HCT116 (cell line): ENCODE measurements at regions not wholly inside any gene's neighbourhood (a gene's known extent, or its start where the extent isn't known, plus 50 kb on each side); places are given as distances from the start of the nearest gene placed in this dataset.

Experiments
- ATAC-seq: fragments of 200-7000 bp; cut with Tn5 transposase; 2 replicates; pipeline ENCODE4 v1.9.1; 2020; ENCODE audit warnings: mild to moderate bottlenecking, moderate library complexity
- BruUV-seq: library from RNA; stranded (reverse); fragments of 400-500 nt; replicated peaks from 2 replicates; lab custom pipeline; 2021; lab: Mats Ljungman, UMichigan
- CTCF ChIA-PET: fragments of 300-600 bp; sonication (Branson Sonifier 250); formaldehyde crosslinking; loops from one replicate; lab custom pipeline; 2021; ENCODE audit warnings: antibody characterized with exemption; lab: Charles Lee
- POLR2A ChIA-PET: fragments of 300-600, 350-600 bp; sonication (Branson Sonifier 250); formaldehyde crosslinking; loops from one replicate; lab custom pipeline; 2021; ENCODE audit warnings: antibody characterized with exemption; lab: Charles Lee
- RAD21 ChIA-PET, 2 experiments: fragments of 300-600 bp; sonication (Branson Sonifier 250); formaldehyde crosslinking; loops; one replicate each; lab custom pipeline; 2023; ENCODE audit warnings: low total read pairs in 2 of 2; ENCODE audit not compliant: uncharacterized antibody in 2 of 2, unreplicated experiment in 2 of 2, low non-redundant PET in 1 of 2; lab: Charles Lee
- DNase-seq: peaks from one replicate; pipeline ENCODE4 v3.0.0-alpha.2; 2010; ENCODE audit warnings: low read depth, low spot score
- H2AFZ ChIP-seq: fragments of 200-600 bp; shearing (Covaris generic), sonication (generic); 2 replicates; pipeline ENCODE4 v1.6.1; 2017; ENCODE audit warnings: low read depth, mixed run types, mixed read lengths, antibody characterized with exemption, low read length; ENCODE audit not compliant: poor library complexity, severe bottlenecking
- H3K27ac ChIP-seq: 2 replicates; pipeline ENCODE4 v1.5.1; 2012; ENCODE audit warnings: low read depth, low read length
- H3K27me3 ChIP-seq: fragments of 200-600 bp; sonication (generic); 2 replicates; pipeline ENCODE4 v1.6.1; 2016; ENCODE audit warnings: mixed run types, low read length, mixed read lengths; ENCODE audit not compliant: insufficient read depth
- H3K36me3 ChIP-seq, 2 experiments: fragments of 200-500 bp in 1 of 2; fragments of 200-600 bp in 1 of 2; sonication (Bioruptor generic) in 1 of 2; sonication (generic) in 1 of 2; 2 replicates each; pipeline versions ENCODE4 v1.5.1 to v1.6.1; 2014 to 2016; ENCODE audit warnings: low read length in 2 of 2, inconsistent platforms in 1 of 2, mixed read lengths in 1 of 2, mixed run types in 1 of 2; ENCODE audit not compliant: insufficient read depth in 2 of 2, control insufficient read depth in 1 of 2
- H3K4me1 ChIP-seq, 2 experiments: fragments of 200-600 bp in 1 of 2; sonication (generic) in 1 of 2; 2 replicates each; pipeline versions ENCODE4 v1.5.1 to v1.6.1; 2012 to 2017; ENCODE audit warnings: low read length in 2 of 2, inconsistent platforms in 1 of 2, mild to moderate bottlenecking in 1 of 2, mixed read lengths in 1 of 2, mixed run types in 1 of 2, moderate library complexity in 1 of 2; ENCODE audit not compliant: insufficient read depth in 2 of 2, control insufficient read depth in 1 of 2
- H3K4me2 ChIP-seq: fragments of 200-600 bp; sonication (generic); 2 replicates; pipeline ENCODE4 v1.6.1; 2017; ENCODE audit warnings: mixed run types, low read length, mixed read lengths
- H3K4me3 ChIP-seq, 2 experiments: fragments of 200-600 bp in 1 of 2; sonication (generic) in 1 of 2; replicated peaks in 1 of 2; 2 replicates each; pipeline ENCODE4 v1.5.1; 2011 to 2016; ENCODE audit warnings: low read length in 2 of 2, control low read depth in 1 of 2, low read depth in 1 of 2, mild to moderate bottlenecking in 1 of 2, mixed read lengths in 1 of 2, mixed run types in 1 of 2
- H3K79me2 ChIP-seq: fragments of 200-600 bp; sonication (generic); 2 replicates; pipeline ENCODE4 v1.6.1; 2017; ENCODE audit warnings: mild to moderate bottlenecking, mixed run types, low read length, moderate library complexity, mixed read lengths; ENCODE audit not compliant: insufficient read depth
- H3K9ac ChIP-seq: fragments of 200-600 bp; sonication (generic); 2 replicates; pipeline ENCODE4 v1.6.1; 2016; ENCODE audit warnings: low read length, mixed read lengths
- H3K9me2 ChIP-seq: fragments of 200-600 bp; sonication (generic), shearing (Covaris generic); 2 replicates; pipeline ENCODE4 v1.6.1; 2017; ENCODE audit warnings: mixed run types, mild to moderate bottlenecking, moderate library complexity; ENCODE audit not compliant: insufficient read depth
- H3K9me3 ChIP-seq, 2 experiments: fragments of 200-500 bp in 1 of 2; fragments of 200-600 bp in 1 of 2; sonication (Bioruptor generic) in 1 of 2; sonication (generic) in 1 of 2; 2 replicates each; pipeline ENCODE4 v1.6.1; 2014 to 2017; ENCODE audit warnings: low read length in 2 of 2, mixed read lengths in 2 of 2, inconsistent platforms in 1 of 2, low read depth in 1 of 2, mild to moderate bottlenecking in 1 of 2, mixed run types in 1 of 2, moderate library complexity in 1 of 2; ENCODE audit not compliant: control insufficient read depth in 1 of 2, insufficient read depth in 1 of 2
- H4K20me1 ChIP-seq: fragments of 200-600 bp; sonication (generic), shearing (Covaris generic); 2 replicates; pipeline ENCODE4 v1.6.1; 2017; ENCODE audit warnings: mixed run types, mild to moderate bottlenecking, moderate library complexity; ENCODE audit not compliant: insufficient read depth
- CBX3 ChIP-seq: IDR thresholded peaks from 2 replicates; pipeline ENCODE4 v1.6.1; 2012; ENCODE audit warnings: low read depth
- CEBPB ChIP-seq: IDR thresholded peaks from 2 replicates; pipeline ENCODE4 v1.6.1; 2012; ENCODE audit warnings: low read depth
- ELF1 ChIP-seq: IDR thresholded peaks from 2 replicates; pipeline ENCODE4 v1.6.1; 2012; ENCODE audit warnings: low read depth, borderline replicate concordance
- POLR2A ChIP-seq: IDR thresholded peaks from 2 replicates; pipeline ENCODE4 v1.7.0; 2011; ENCODE audit warnings: borderline replicate concordance; ENCODE audit not compliant: insufficient read depth, insufficient read length; ENCODE audit errors: extremely low read depth
- POLR2AphosphoS5 ChIP-seq: IDR thresholded peaks from 2 replicates; pipeline ENCODE4 v1.6.1; 2011; ENCODE audit warnings: mild to moderate bottlenecking, low read depth, low read length, moderate library complexity
- RAD21 ChIP-seq: IDR thresholded peaks from 2 replicates; pipeline ENCODE4 v1.6.1; 2012; ENCODE audit warnings: low read depth, mild to moderate bottlenecking
- SIN3A ChIP-seq: IDR thresholded peaks from 2 replicates; pipeline ENCODE4 v1.6.1; 2012; ENCODE audit warnings: low read depth
- SRF ChIP-seq: IDR thresholded peaks from 2 replicates; pipeline ENCODE4 v1.6.1; 2012; ENCODE audit warnings: low read depth
- ZFX ChIP-seq: fragments of 450-650 bp; IDR thresholded peaks from 2 replicates; pipeline ENCODE4 v1.6.1; 2017
- ZNF274 ChIP-seq: fragments of 200-500 bp; sonication (Bioruptor generic); IDR thresholded peaks from 2 replicates; pipeline ENCODE4 v1.6.1; 2014; ENCODE audit warnings: mild to moderate bottlenecking, low read depth, low read length, inconsistent platforms
- intact Hi-C: fragments of 100-400 bp; cut with micrococcal nuclease; formaldehyde crosslinking; loops from 2 replicates; pipeline ENCODE4 v1.10.0; 2022
- TF ChIP-seq, protein P1 (sequence below), 3 experiments: fragments of 200-600 bp in 1 of 3; sonication (generic) in 1 of 3; IDR thresholded peaks in 2 of 3; conservative IDR thresholded peaks in 1 of 3; 2 replicates each; pipeline ENCODE4 v1.5.1; 2012 to 2017; ENCODE audit warnings: low read depth in 2 of 3, low read length in 2 of 3, antibody characterized with exemption in 1 of 3, borderline replicate concordance in 1 of 3, control low read depth in 1 of 3, mild to moderate bottlenecking in 1 of 3, mixed read lengths in 1 of 3, mixed run types in 1 of 3, moderate library complexity in 1 of 3; ENCODE audit not compliant: insufficient read depth in 1 of 3
- TF ChIP-seq, protein P2 (sequence below): IDR thresholded peaks from 2 replicates; pipeline ENCODE4 v1.6.1; 2012
- TF ChIP-seq, protein P3 (sequence below): IDR thresholded peaks from 2 replicates; pipeline ENCODE4 v1.6.1; 2012
- TF ChIP-seq, protein P4 (sequence below): IDR thresholded peaks from 2 replicates; pipeline ENCODE4 v1.6.1; 2011; ENCODE audit warnings: mild to moderate bottlenecking, low read length, moderate library complexity; ENCODE audit not compliant: insufficient replicate concordance; ENCODE audit errors: extremely low read depth

DNA sequence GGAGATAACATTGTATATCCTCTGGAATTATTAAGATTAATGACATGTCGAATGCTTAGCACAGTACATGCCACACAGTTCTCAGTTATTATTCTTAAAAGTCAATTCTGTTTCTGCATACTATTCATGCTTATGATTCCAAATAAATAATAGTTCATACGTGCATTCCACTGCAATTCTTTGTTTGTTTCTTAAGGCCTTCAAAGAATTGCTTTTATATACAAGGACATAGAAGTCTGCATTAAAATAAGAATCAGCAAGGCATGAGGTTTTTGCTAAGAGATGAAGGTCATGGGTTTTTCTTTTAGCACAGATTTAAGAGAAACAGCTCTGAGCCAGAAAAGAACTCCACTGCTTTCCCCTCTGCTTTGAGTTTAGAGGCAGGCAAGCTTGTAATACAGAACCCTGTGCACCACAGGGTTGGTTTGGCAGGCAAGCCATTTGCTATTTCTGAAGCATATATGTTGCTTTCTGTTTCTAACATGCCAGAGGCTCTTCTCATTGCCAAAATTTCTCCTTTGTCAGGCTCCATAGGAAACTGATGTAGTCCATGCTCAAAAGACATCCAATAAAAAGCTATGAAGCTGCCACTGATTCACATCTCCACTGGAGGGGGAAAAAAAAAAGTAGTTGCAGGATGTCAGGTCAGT lies 420.6 kb upstream of the TYRP1 start:
- no peak overlapping the region for H3K27ac ChIP-seq
- no peak overlapping the region for H2AFZ ChIP-seq
- no peaks in the 10 kb centered on the region for H4K20me1 ChIP-seq
- H3K27me3 ChIP-seq = no peaks in the 10 kb centered on the region
- no peaks in the 10 kb centered on the region for H3K79me2 ChIP-seq
- H3K9me2 ChIP-seq = no peaks in the 10 kb centered on the region
- ATAC-seq (no peak), DNase-seq (no peak)
- ChIA-PET RAD21 (no interaction called here), CTCF (no interaction called here), POLR2A (no interaction called here)
- H3K4me3 ChIP-seq = no peak overlapping the region
- H3K4me1 ChIP-seq = no peaks in the 10 kb centered on the region
- no TSS peak for BruUV-seq
- H3K4me2 ChIP-seq = no peak overlapping the region
- no peaks in the 10 kb centered on the region for H3K36me3 ChIP-seq
- TF ChIP-seq, protein P1, sequence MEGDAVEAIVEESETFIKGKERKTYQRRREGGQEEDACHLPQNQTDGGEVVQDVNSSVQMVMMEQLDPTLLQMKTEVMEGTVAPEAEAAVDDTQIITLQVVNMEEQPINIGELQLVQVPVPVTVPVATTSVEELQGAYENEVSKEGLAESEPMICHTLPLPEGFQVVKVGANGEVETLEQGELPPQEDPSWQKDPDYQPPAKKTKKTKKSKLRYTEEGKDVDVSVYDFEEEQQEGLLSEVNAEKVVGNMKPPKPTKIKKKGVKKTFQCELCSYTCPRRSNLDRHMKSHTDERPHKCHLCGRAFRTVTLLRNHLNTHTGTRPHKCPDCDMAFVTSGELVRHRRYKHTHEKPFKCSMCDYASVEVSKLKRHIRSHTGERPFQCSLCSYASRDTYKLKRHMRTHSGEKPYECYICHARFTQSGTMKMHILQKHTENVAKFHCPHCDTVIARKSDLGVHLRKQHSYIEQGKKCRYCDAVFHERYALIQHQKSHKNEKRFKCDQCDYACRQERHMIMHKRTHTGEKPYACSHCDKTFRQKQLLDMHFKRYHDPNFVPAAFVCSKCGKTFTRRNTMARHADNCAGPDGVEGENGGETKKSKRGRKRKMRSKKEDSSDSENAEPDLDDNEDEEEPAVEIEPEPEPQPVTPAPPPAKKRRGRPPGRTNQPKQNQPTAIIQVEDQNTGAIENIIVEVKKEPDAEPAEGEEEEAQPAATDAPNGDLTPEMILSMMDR (IDR thresholded peaks at IDR 0.05 in 2 of 3, conservative IDR thresholded peaks at IDR 0.05 in 1 of 3; ENCODE audit: borderline replicate concordance in 1 of 3, insufficient read depth in 1 of 3, low read depth in 2 of 3, low read length in 2 of 3) = no peak
- TF ChIP-seq SIN3A (no peak), SRF (no peak), POLR2A (no peak), CEBPB (no peak), ZNF274 (no peak), ZFX (no peak), ELF1 (no peak), RAD21 (no peak), CBX3 (no peak), POLR2AphosphoS5 (no peak)
- TF ChIP-seq, protein P2, sequence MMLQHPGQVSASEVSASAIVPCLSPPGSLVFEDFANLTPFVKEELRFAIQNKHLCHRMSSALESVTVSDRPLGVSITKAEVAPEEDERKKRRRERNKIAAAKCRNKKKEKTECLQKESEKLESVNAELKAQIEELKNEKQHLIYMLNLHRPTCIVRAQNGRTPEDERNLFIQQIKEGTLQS = no peak
- TF ChIP-seq, protein P3, sequence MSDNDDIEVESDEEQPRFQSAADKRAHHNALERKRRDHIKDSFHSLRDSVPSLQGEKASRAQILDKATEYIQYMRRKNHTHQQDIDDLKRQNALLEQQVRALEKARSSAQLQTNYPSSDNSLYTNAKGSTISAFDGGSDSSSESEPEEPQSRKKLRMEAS = no peak
- TF ChIP-seq, protein P4, sequence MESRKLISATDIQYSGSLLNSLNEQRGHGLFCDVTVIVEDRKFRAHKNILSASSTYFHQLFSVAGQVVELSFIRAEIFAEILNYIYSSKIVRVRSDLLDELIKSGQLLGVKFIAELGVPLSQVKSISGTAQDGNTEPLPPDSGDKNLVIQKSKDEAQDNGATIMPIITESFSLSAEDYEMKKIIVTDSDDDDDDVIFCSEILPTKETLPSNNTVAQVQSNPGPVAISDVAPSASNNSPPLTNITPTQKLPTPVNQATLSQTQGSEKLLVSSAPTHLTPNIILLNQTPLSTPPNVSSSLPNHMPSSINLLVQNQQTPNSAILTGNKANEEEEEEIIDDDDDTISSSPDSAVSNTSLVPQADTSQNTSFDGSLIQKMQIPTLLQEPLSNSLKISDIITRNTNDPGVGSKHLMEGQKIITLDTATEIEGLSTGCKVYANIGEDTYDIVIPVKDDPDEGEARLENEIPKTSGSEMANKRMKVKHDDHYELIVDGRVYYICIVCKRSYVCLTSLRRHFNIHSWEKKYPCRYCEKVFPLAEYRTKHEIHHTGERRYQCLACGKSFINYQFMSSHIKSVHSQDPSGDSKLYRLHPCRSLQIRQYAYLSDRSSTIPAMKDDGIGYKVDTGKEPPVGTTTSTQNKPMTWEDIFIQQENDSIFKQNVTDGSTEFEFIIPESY = no peak
- no peak overlapping the region for H3K9ac ChIP-seq
- intact Hi-C loops = no loop called here
- peaks cover 13 to 21% of the 10 kb centered on the region in 2 experiments; a peak in 3 of 4 replicates for H3K9me3 ChIP-seq
